ENCODE measurements at regions not wholly inside any gene's neighbourhood (a gene's known extent, or its start where the extent isn't known, plus 50 kb on each side); places are given as distances from the start of the nearest gene placed in this dataset.
"Not testable (repeated sequence)": the region's sequence is repeated elsewhere in the genome, so short reads cannot be mapped to it uniquely, and the experiment has no call there.

DNA sequence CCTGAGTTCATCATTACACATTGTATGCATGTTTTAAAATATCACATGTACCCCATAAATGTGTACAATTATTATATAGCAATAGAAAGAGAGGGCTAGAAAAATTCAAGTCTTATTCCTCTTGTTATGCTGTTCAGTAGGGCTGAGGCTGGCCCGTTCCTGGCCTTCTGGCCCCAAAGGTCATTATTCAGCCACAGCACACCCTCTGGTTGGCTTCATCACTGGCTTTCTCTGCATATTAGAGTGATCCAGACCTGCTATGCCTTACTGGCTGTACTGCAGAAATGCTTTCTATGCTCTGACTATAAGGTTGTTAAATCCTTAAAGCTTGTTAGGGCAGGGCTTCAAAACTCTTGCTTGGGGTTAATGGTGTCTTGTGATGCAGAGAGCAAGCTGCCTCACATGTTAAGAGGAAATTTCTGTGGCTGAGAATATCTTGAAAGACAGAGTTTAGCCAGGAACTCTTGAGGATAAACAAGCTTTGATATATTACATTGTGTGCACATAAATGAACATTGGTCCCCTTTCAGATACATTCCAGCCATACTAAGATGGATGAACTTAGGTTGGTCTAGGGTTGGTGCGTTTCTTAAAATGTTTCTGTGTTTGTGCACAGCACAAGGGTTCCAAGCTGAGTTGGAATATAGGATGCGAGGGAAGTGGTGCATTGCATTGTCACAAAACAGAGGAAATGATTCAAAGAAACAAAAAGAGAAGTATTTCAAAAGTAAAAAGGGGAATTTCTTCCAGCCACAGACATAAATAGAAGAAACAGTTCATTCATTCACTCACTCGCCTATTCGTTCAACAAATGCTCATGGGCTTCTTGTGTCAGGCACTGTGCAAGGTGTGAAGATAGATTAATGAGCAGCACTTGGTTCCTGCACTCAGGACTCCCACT lies 61.6 kb upstream of the WDR11 start:
- TF ChIP-seq, protein P1, sequence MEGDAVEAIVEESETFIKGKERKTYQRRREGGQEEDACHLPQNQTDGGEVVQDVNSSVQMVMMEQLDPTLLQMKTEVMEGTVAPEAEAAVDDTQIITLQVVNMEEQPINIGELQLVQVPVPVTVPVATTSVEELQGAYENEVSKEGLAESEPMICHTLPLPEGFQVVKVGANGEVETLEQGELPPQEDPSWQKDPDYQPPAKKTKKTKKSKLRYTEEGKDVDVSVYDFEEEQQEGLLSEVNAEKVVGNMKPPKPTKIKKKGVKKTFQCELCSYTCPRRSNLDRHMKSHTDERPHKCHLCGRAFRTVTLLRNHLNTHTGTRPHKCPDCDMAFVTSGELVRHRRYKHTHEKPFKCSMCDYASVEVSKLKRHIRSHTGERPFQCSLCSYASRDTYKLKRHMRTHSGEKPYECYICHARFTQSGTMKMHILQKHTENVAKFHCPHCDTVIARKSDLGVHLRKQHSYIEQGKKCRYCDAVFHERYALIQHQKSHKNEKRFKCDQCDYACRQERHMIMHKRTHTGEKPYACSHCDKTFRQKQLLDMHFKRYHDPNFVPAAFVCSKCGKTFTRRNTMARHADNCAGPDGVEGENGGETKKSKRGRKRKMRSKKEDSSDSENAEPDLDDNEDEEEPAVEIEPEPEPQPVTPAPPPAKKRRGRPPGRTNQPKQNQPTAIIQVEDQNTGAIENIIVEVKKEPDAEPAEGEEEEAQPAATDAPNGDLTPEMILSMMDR (IDR thresholded peaks at IDR 0.05) = no peak
- DNase-seq (ENCODE audit: low spot score) = no peak
- Histone ChIP-seq H3K4me3 (no peak overlapping the region), H3K27ac (no peak overlapping the region)

DNA sequence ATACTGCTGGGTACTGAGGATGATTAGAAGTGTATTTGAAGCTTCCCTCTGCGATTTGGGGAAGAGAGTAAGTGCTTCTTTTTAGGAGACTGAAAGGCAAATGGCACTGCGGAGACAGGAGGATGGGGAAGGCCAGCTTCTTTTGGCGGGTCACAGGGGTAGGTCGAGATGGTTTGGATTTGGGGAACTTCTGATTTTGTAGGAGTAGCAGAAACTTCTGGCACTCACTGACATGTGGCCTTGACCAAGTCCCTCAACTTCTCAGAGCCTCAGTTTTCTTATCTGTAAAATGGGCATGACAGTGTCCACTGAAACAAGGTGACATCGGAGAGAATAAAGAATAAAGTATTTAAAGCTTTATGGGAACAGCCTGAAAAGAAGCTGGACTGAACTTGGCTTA lies 59.8 kb upstream of the WDR11 start:
- H3K27ac ChIP-seq = no peak overlapping the region
- TF ChIP-seq, protein P1 (IDR thresholded peaks at IDR 0.05) = no peak
- H3K4me3 ChIP-seq = no peak overlapping the region
- DNase-seq (ENCODE audit: low spot score) = no peak

DNA sequence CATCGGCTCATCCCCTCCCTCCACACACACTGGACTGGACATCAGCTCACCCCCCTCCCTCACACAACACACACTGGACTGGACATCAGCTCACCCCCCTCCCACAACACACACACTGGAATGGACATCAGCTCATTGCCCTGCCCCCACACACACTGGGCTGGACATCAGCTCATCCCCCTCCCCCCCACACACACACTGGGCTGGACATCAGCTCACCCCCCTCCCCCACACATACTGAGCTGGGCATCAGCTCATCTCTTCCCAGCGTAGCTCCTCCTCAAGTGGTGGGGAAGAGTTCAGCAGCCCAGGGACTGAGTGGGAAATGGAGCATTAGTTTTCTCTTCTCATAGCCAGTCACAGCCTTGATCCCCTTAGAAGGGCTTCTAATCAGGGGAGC lies 58.1 kb upstream of the WDR11 start:
- no peak overlapping the region for H3K4me3 ChIP-seq
- TF ChIP-seq, protein P1 (IDR thresholded peaks at IDR 0.05) = no peak
- H3K27ac ChIP-seq = no peak overlapping the region
- DNase-seq (ENCODE audit: low spot score) = no peak

DNA sequence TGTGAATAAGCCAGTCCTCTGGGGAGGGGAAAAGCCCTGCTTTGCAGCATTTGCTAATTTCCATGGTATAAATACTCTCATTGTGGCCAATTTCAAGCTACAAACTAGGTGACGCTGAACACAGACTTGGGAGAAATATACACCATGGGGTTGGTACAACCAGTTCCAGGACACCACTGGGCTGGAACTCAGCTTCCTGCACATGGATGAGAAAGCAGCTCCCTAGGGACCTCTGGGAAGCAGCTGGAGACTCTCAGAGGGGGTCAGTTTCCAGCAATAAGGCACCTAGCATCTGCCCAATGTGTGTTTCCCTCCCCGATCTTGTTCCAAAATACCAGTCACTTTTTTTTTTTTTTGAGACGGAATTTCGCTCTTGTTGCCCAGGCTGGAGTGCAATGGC lies 56.8 kb upstream of the WDR11 start:
- no peak for DNase-seq (ENCODE audit: low spot score)
- TF ChIP-seq, protein P1 (IDR thresholded peaks at IDR 0.05) = no peak
- Histone ChIP-seq H3K27ac (no peak overlapping the region), H3K4me3 (no peak overlapping the region)

DNA sequence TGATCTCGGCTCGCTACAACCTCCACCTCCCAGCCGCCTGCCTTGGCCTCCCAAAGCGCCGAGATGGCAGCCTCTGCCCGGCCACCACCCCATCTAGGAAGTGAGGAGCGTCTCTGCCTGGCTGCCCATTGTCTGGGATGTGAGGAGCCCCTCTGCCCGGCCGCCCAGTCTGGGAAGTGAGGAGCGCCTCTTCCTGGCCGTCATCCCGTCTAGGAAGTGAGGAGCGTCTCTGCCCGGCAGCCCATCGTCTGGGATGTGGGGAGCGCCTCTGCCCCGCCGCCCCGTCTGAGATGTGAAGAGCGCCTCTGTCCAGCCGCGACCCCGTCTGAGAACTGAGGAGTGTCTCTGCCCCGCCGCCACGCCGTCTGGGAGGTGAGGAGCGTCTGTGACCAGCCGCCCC lies 52.9 kb upstream of the WDR11 start:
- H3K27ac ChIP-seq; DNase-seq (ENCODE audit: low spot score); H3K4me3 ChIP-seq: not testable (repeated sequence)

DNA sequence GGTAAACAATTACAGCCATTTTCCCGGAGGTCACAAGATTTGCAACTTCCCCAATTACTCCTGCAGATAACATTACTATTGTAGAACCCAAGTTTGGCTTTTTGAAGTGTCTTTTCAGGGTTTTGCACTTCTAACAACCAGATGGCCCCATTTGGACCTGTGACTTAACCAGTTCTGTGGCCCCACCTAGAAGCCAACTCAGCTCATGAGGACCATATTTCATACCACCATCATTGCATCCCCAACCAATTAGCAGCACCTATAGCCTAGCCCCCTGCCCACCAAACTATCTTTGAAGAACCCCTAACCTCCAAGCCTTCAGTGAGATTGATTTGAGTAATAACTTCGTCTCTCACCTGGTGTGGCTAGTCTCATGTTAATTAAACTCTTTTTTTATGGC lies 51.3 kb upstream of the WDR11 start:
- H3K27ac ChIP-seq = no peak overlapping the region
- no peak overlapping the region for H3K4me3 ChIP-seq
- TF ChIP-seq, protein P1 (IDR thresholded peaks at IDR 0.05) = no peak
- no peak for DNase-seq (ENCODE audit: low spot score)

DNA sequence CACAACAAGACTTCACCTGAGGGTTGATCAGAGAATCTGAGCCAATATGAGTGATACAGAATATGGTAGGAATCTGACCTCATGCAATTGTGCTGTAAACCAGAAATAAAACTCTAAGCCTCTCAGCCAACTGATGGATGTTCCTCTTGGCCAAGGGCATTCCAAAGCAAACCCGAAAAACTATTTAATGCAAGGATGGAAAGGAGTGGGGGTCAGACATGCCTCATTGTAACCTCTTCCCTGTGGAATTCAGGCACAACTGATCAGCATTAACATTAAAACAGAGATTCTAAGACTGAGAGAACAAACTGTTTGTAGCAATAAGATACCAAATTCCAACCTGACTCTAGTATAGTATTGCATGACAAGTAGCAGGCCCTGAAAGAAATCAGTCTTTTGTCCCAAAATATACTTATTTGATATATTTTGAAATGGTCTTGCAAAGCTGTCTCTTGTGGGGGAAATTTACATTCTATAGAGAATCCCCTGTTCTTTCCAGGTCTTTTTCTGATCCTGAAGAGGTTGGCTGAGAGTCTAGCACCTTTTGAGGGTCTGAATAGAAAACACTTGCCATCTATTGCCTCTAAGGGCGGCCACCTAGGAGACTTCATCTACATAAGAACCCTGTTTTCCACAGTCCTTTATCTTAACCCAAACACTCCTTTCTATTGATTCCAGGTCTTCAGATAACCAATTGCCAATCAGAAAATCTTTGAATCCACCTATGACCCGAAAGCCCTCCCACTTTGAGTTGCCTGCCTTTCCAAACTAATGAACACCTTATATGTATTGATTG lies 50.4 kb upstream of the WDR11 start:
- no peak for DNase-seq (ENCODE audit: low spot score)
- TF ChIP-seq, protein P1 (IDR thresholded peaks at IDR 0.05) = no peak
- Histone ChIP-seq H3K4me3 (no peak overlapping the region), H3K27ac (no peak overlapping the region)

Data from coronary artery (tissue), 2 donors.